ENCODE measurements at regions not wholly inside any gene's neighbourhood (a gene's known extent, or its start where the extent isn't known, plus 50 kb on each side); places are given as distances from the start of the nearest gene placed in this dataset.
"Not testable (repeated sequence)": the region's sequence is repeated elsewhere in the genome, so short reads cannot be mapped to it uniquely, and the experiment has no call there.

- DNase-seq (ENCODE audit: low read depth in 3 of 3), result no peak
These were observed 528.7 kb upstream of the DPP6 start for GRCh38 chr7:153523320-153524015.

- no peak for DNase-seq (ENCODE audit: low read depth in 3 of 3)
These were observed 528.1 kb upstream of the DPP6 start for GRCh38 chr7:153524070-153524601.

GRCh38 chr7:153529100-153529499, 523.1 kb upstream of the DPP6 start:
- no peak for DNase-seq (ENCODE audit: low read depth in 3 of 3)

GRCh38 chr7:153529651-153530165, 522.5 kb upstream of the DPP6 start:
- no peak for DNase-seq (ENCODE audit: low read depth in 3 of 3)

- no peak for DNase-seq (ENCODE audit: low read depth in 3 of 3)
These were observed 521.8 kb upstream of the DPP6 start for GRCh38 chr7:153530441-153530840.

- DNase-seq (ENCODE audit: low read depth in 3 of 3), result no peak
These were observed 519.9 kb upstream of the DPP6 start for GRCh38 chr7:153532326-153532725.

GRCh38 chr7:153537271-153537670, 514.9 kb upstream of the DPP6 start:
- DNase-seq (ENCODE audit: low read depth in 3 of 3), result no peak

- no peak for DNase-seq (ENCODE audit: low read depth in 3 of 3)
These were observed 510.3 kb upstream of the DPP6 start for GRCh38 chr7:153541903-153542302.

GRCh38 chr7:153543232-153543631, 509.0 kb upstream of the DPP6 start:
- DNase-seq (ENCODE audit: low read depth in 3 of 3), result no peak

- no peak for DNase-seq (ENCODE audit: low read depth in 3 of 3)
These were observed 502.0 kb upstream of the DPP6 start for GRCh38 chr7:153550173-153550572.

- DNase-seq (ENCODE audit: low read depth in 3 of 3), result no peak
These were observed 487.8 kb upstream of the DPP6 start for GRCh38 chr7:153564391-153564790.

GRCh38 chr7:153566324-153566723, 485.9 kb upstream of the DPP6 start:
- DNase-seq (ENCODE audit: low read depth in 3 of 3), result no peak

GRCh38 chr7:153567426-153567825, 484.8 kb upstream of the DPP6 start:
- no peak for DNase-seq (ENCODE audit: low read depth in 3 of 3)

- DNase-seq (ENCODE audit: low read depth in 3 of 3), result not testable (repeated sequence)
These were observed 482.7 kb upstream of the DPP6 start for GRCh38 chr7:153569520-153569919.

- DNase-seq (ENCODE audit: low read depth in 3 of 3), result no peak
These were observed 476.1 kb upstream of the DPP6 start for GRCh38 chr7:153576096-153576495.

- DNase-seq (ENCODE audit: low read depth in 3 of 3), result no peak
These were observed 470.8 kb upstream of the DPP6 start for GRCh38 chr7:153581419-153581818.

GRCh38 chr7:153584132-153584531, 468.1 kb upstream of the DPP6 start:
- no peak for DNase-seq (ENCODE audit: low read depth in 3 of 3)

GRCh38 chr7:153588586-153588985, 463.6 kb upstream of the DPP6 start:
- no peak for DNase-seq (ENCODE audit: low read depth in 3 of 3)

GRCh38 chr7:153590136-153590535, 462.1 kb upstream of the DPP6 start:
- DNase-seq (ENCODE audit: low read depth in 3 of 3), result no peak

- no peak for DNase-seq (ENCODE audit: low read depth in 3 of 3)
These were observed 461.6 kb upstream of the DPP6 start for GRCh38 chr7:153590571-153590970.

GRCh38 chr7:153607354-153607753, 444.8 kb upstream of the DPP6 start:
- no peak for DNase-seq (ENCODE audit: low read depth in 3 of 3)

- no peak for DNase-seq (ENCODE audit: low read depth in 3 of 3)
These were observed 435.4 kb upstream of the DPP6 start for GRCh38 chr7:153616711-153617325.

GRCh38 chr7:153627323-153627722, 424.9 kb upstream of the DPP6 start:
- DNase-seq (ENCODE audit: low read depth in 3 of 3), result no peak

Data from stimulated activated CD4-positive, alpha-beta T cell treated with anti-CD3 and anti-CD28 coated beads, TNF-alpha, amount 100 ng/mL, for 24 hours (primary cell).